Activated naive CD8-positive, alpha-beta T cell treated with anti-CD3 and anti-CD28 coated beads for 36 hours (primary cell): ENCODE measurements at regions not wholly inside any gene's neighbourhood (a gene's known extent, or its start where the extent isn't known, plus 50 kb on each side); places are given as distances from the start of the nearest gene placed in this dataset.

Experiments used
- DNase-seq: peaks from one replicate; pipeline ENCODE4 v3.0.0; 2021
- H3K27ac Mint-ChIP-seq: one replicate; pipeline ENCODE4 v1.8.0; 2022; ENCODE audit warnings: mild to moderate bottlenecking, moderate library complexity, mixed read lengths
- H3K27me3 Mint-ChIP-seq: one replicate; pipeline ENCODE4 v1.8.0; 2022; ENCODE audit warnings: mild to moderate bottlenecking, mixed read lengths
- H3K36me3 Mint-ChIP-seq: one replicate; pipeline ENCODE4 v1.8.0; 2021; ENCODE audit warnings: mild to moderate bottlenecking, mixed read lengths
- H3K4me1 Mint-ChIP-seq: one replicate; pipeline ENCODE4 v1.8.0; 2021; ENCODE audit warnings: mixed read lengths
- H3K4me3 Mint-ChIP-seq: one replicate; pipeline ENCODE4 v1.8.0; 2022; ENCODE audit warnings: mild to moderate bottlenecking, moderate library complexity, mixed read lengths
- H3K9me3 Mint-ChIP-seq: one replicate; pipeline ENCODE4 v1.8.0; 2022; ENCODE audit warnings: mixed read lengths

DNA sequence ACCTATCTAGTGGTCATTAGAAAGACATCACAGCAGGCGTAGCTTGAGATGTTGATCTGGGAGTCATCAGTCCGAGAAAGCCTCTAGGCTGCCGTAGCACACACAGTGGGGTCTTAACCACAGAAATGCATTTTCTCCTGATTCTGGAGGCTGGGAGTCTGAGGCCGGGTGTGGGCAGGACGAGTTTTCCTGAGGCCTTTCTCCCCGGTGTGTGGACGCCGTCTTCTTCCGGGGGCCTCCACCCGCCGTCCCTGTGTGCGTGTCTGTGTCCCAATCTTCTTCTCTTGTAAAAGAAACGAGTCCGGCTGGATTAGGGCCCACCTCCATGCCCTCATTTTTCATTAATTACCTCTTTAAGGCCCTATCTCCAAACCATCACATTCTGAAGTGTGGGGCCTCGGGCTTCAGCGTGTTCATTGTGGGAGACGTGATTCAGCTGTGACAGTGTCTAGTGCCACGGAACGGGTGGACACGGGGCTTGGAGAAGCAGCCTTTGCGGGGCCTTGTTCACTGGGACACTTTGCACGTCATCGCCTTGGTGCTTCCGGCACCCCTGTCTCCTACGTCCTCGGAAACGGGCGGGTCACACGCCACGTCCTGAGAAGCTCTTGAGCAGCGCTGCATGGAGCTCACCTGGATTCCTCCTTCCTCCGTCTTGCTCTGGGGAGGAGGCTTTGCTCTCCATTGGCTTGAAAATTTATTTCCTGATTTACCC, 208.9 kb upstream of the SOX1 start:
- H3K36me3 Mint-ChIP-seq, result no peaks in the 10 kb centered on the region
- no peak overlapping the region for H3K4me3 Mint-ChIP-seq
- no peak for DNase-seq
- H3K9me3 Mint-ChIP-seq, result no peaks in the 10 kb centered on the region
- no peak overlapping the region for H3K27ac Mint-ChIP-seq
- H3K4me1 Mint-ChIP-seq, result no peaks in the 10 kb centered on the region
- H3K27me3 Mint-ChIP-seq, result peaks cover 4% of the 10 kb centered on the region

DNA sequence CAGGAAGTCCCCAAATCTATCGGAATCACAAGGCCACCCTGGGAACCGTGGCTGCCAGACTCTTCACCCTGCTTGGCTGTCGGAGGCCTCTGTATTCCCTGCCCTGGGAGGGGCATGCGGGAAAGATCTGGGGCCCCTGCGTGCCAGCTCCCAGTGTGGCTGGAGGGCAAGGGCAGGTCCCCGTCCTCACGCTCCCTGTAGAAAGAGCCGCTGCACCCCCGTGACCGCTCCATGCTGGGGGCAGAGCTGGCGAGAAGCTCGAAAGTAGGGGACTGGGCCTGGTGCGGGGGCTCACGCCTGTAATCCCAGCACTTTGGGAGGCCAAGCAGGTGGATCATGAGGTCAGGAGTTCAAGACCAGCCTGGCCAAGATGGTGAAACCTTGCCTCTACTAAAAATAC, 208.4 kb upstream of the SOX1 start:
- no peak overlapping the region for H3K27ac Mint-ChIP-seq
- H3K4me3 Mint-ChIP-seq, result no peak overlapping the region
- no peaks in the 10 kb centered on the region for H3K36me3 Mint-ChIP-seq
- H3K4me1 Mint-ChIP-seq, result no peaks in the 10 kb centered on the region
- no peaks in the 10 kb centered on the region for H3K9me3 Mint-ChIP-seq
- peaks cover 4% of the 10 kb centered on the region for H3K27me3 Mint-ChIP-seq
- DNase-seq, result no peak

DNA sequence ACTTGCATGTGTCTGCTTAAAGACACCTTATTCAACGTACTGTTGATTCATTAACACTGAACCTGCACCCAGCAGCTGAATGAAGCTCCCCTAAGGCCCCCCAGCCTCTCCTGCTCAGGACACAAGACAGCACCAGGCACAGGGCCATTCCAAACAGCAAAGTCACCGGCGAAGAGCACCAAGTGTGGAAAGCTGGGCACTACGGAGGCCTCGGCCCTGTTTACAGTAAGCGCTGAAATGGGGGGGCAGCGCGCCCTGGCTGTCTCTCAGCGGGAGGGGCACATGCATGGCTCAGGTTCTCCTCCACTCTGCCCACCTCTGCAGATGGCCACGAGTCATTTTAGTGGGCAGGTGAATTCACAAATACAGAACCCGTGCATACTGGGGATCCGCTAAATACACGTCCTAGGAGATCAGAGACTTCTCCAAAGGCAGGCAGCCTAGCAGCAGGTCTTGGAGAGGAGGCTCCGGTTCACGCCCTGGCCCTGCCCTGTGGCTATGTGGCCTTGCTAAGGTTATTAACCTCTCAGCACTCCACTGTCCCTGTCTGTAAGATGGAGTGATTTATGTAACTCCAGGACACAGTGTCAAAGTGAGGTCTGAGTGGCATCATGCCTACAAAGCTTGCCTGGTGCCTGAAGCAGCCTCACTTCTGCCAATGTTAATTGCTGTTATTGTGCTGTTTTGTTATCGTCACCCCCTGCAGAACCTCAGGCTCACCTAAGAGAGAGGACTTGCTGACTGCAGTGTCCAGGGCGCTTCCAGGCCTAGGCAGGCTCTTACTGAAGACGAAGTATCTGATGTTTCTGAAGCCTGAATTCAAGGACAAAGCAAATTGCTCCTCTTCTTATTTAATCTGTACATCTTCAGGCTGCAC, 207.4 kb upstream of the SOX1 start:
- Mint-ChIP-seq H3K9me3 (no peaks in the 10 kb centered on the region), H3K27me3 (peaks cover 4% of the 10 kb centered on the region), H3K4me1 (no peaks in the 10 kb centered on the region), H3K4me3 (no peak overlapping the region), H3K27ac (no peak overlapping the region), H3K36me3 (no peaks in the 10 kb centered on the region)
- DNase-seq, result no peak

DNA sequence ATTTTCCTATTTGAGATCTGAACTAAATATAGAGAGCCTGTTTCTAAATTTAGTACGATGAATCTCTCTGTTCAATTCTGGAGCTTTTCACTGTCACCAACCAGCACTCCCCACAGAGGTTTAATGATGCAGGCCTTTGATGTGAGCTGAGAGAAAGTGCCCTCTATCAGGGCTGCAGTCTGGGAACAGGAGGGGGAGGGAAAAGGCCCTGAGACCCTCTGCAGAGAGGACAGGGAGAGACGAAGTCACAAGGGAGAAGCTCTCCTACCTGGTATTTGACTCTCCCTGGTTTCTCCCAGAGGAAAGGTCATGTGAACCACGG, 206.8 kb upstream of the SOX1 start:
- DNase-seq, result no peak
- Mint-ChIP-seq H3K36me3 (no peaks in the 10 kb centered on the region), H3K9me3 (no peaks in the 10 kb centered on the region)

DNA sequence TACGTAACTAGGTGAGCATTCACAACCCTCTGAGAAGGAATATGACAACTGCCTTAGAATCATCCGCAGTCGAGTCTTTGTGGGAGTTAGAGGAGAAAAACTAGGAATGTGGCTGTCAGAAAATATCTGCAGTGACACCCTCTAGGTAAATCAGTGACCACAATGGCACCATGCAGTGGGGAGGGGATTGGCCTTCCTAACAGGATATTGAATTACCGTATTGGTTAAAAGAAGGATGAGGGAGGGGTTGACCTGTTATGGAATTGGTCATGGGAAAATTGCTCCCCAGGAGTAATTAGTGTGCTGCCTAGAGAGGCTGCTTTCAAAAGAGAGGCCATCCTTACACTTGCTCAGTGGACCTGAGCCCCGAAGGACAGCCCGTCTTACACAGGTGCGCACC, 205.6 kb upstream of the SOX1 start:
- Mint-ChIP-seq H3K4me1 (no peaks in the 10 kb centered on the region), H3K4me3 (no peak overlapping the region), H3K27ac (no peak overlapping the region), H3K9me3 (no peaks in the 10 kb centered on the region), H3K27me3 (peaks cover 4% of the 10 kb centered on the region), H3K36me3 (no peaks in the 10 kb centered on the region)
- no peak for DNase-seq

More for the DNA sequence above, 206.8 kb upstream of the SOX1 start:
- Mint-ChIP-seq H3K4me1 (no peaks in the 10 kb centered on the region), H3K4me3 (no peak overlapping the region), H3K27me3 (peaks cover 4% of the 10 kb centered on the region), H3K27ac (no peak overlapping the region)

DNA sequence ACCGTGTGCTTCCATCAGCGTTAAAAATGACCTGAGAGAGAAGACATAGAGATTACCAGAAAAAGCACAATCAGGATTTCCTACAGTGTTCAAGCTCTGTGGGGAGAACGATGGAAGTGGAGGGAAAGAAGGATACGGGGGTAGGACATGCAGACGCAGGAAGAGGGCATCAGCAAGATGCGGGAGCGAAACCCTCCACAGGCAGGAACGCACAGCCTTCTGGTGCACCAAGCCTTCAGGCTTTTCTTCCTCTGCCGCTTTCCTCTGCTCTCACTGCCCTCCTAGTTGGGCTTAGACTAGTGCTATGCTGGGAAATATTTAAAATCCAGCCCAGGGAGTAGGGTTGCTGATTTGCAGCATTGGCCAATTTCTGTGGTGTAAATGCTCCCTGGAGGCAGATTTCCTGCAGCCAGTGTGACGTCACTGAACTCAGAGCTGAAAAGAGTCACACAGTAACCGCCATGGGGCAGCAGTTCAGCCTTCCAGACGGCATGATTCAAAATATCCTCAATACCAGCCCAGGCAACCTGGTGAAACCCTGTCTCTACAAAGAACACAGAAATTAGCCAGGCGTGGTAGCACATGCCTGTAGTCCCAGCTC, 205.1 kb upstream of the SOX1 start:
- no peaks in the 10 kb centered on the region for H3K36me3 Mint-ChIP-seq
- no peaks in the 10 kb centered on the region for H3K9me3 Mint-ChIP-seq
- H3K27ac Mint-ChIP-seq, result no peak overlapping the region
- H3K4me3 Mint-ChIP-seq, result no peak overlapping the region
- no peaks in the 10 kb centered on the region for H3K4me1 Mint-ChIP-seq
- H3K27me3 Mint-ChIP-seq, result peaks cover 3% of the 10 kb centered on the region
- DNase-seq, result no peak

DNA sequence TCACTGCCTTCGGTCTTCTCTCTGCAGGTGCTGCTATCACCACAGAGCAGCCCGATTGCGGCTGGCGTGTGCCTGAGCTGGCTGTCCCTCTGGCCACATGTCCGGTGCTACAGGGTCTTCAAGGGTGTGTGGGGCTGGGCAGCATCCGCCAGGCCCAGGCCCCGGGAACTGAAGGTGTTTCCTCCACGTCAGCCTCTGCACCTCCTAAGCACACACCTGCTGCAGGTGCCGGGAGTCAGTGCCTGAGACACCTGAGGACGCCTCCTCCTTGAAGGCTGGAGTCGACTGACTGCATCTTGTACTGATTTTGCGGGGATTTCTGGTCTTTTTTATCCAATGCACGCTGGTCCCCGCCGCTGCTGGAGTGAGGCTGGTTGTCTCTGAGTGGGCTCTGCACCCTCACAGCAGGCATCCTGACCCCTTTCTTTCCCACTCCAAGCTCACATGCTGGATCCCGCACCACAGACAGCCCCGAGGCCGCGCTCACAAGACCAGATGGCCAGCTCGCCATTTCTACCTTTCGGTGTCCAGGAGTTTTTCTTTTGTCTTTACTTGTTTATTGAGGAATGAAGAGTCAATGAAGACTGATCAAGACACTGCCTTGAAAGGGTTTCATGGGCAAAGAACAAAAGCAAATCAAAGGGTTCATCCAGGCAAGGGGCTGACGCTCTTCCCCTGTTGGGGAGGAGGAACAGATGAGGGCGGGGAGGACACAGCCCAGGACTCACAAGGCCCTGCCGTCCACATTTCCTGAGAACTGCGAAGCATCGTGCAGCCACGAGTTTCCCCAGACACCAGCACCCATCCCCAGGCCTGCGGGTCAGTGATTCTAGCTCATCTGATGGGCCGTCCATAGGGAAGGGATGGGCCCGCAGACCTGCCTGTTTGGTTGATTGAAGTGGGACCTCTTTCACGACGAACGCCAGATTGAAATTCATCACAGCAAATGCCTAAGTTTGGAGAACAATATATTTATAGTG, 203.8 kb upstream of the SOX1 start:
- Mint-ChIP-seq H3K9me3 (peaks cover 10% of the 10 kb centered on the region), H3K27ac (no peak overlapping the region), H3K36me3 (no peaks in the 10 kb centered on the region), H3K4me1 (no peaks in the 10 kb centered on the region), H3K27me3 (no peaks in the 10 kb centered on the region), H3K4me3 (no peak overlapping the region)
- DNase-seq, result no peak

DNA sequence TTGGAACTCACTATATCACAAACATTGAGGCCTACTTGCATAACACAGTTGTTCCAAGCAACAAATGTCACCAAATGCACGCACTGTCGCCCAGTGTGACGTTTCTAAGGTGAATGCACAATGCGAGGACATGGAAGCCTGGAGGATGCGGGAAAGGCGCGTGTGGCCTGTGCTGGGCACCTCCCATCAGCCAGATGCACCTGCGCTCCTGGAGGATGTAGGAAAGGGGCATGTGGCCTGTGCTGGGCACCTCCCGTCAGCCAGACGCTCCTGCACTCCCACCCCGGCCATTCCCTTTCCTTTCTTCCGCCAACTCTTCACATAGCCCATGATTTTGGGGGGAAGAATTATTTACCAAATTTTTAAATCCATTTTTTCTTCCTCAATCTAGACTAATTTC, 202.4 kb upstream of the SOX1 start:
- Mint-ChIP-seq H3K27ac (no peak overlapping the region), H3K4me3 (no peak overlapping the region), H3K27me3 (no peaks in the 10 kb centered on the region), H3K4me1 (no peaks in the 10 kb centered on the region), H3K9me3 (peaks cover 15% of the 10 kb centered on the region), H3K36me3 (no peaks in the 10 kb centered on the region)
- no peak for DNase-seq

DNA sequence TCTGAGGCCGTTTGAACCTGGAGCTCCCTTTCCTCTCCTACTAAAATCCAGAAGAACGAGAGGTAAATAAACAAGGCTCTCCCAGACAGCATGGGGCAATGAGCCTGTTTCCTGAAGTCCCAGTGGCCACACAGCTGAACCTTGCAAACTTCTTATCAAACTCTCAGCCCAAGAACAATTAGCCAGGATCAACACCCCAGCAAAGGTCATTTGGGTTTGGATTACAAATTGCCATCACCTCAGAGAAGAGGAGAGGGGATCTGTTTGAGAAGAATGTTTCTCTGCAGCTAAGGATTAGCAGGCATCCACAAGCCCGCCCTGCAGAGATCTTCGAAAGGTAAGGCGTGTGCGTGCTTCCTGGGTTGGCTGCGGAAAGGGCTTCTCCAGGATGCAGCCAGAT, 201.9 kb upstream of the SOX1 start:
- Mint-ChIP-seq H3K27ac (no peak overlapping the region), H3K36me3 (no peaks in the 10 kb centered on the region), H3K27me3 (no peaks in the 10 kb centered on the region), H3K4me3 (no peak overlapping the region), H3K9me3 (peaks cover 15% of the 10 kb centered on the region), H3K4me1 (no peaks in the 10 kb centered on the region)
- no peak for DNase-seq

DNA sequence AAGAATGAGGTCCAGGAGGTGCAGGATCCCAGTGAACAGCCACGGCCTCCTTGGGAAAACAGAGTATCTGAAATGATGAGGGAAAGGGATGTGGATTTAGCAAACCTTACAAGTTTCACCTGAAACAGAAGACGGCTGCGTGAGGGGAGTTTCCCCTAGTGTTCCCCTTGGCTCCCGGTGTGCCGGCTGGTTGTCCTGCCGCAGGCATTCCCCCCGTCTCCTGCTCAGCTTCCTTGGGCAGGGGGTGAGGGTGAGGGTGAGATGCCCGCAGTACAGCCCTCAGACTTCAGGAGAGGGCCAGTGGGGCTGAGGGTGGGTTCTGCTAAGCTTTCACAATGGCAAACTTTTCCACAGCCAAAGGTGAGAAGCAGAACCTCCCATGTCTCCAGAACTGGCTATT, 201.1 kb upstream of the SOX1 start:
- DNase-seq, result no peak
- H3K27me3 Mint-ChIP-seq, result peaks cover 1% of the 10 kb centered on the region
- no peaks in the 10 kb centered on the region for H3K4me1 Mint-ChIP-seq
- H3K9me3 Mint-ChIP-seq, result peaks cover 15% of the 10 kb centered on the region
- H3K4me3 Mint-ChIP-seq, result no peak overlapping the region
- H3K27ac Mint-ChIP-seq, result no peak overlapping the region
- no peaks in the 10 kb centered on the region for H3K36me3 Mint-ChIP-seq

DNA sequence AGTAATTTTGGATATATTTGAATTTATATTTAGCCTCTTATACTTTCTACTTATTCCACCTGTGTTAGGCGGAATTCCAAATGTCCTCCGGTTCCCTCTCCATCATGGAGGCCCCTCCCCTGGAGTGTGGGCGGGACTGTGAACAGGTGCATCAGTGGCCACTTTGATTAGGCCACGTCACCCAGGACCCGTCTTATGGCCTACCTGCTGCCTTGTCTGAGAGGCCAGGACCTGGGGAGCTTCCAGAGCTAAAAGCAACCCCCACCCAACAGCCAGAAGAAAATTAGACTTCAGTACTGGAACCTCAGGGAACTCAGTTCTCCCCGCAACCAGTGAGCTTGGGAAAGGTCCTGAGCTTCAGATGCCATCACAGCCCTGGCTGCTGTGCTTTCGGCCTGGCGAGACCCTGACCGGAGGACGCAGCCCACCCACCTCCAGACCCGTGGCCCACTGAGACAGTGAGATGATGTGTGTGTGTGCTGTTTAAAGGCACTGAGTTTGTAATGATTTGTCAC, 200.2 kb upstream of the SOX1 start:
- H3K4me3 Mint-ChIP-seq, result no peak overlapping the region
- peaks cover 7% of the 10 kb centered on the region for H3K27me3 Mint-ChIP-seq
- DNase-seq, result no peak
- H3K36me3 Mint-ChIP-seq, result no peaks in the 10 kb centered on the region
- H3K27ac Mint-ChIP-seq, result no peak overlapping the region
- H3K4me1 Mint-ChIP-seq, result no peaks in the 10 kb centered on the region
- H3K9me3 Mint-ChIP-seq, result peaks cover 15% of the 10 kb centered on the region

DNA sequence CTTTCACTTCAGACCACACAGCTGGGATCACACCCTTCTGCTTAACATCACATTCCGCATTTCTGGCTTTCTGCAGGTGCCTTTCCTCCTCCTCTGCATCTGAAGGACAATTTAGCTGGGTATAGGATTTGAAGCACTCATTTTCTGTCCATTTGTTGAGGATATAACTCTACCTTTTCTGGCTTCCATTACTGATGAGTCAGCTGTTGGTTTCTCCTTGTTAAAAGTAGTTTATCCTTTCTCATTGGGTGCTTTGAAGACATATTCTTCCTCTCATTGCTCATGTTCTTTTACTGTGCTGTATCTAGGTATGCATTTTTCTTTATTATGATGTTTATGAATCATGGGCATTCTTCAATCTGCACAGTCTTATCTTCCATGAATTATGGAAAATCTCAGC, 199.3 kb upstream of the SOX1 start:
- no peak overlapping the region for H3K4me3 Mint-ChIP-seq
- H3K36me3 Mint-ChIP-seq, result no peaks in the 10 kb centered on the region

DNA sequence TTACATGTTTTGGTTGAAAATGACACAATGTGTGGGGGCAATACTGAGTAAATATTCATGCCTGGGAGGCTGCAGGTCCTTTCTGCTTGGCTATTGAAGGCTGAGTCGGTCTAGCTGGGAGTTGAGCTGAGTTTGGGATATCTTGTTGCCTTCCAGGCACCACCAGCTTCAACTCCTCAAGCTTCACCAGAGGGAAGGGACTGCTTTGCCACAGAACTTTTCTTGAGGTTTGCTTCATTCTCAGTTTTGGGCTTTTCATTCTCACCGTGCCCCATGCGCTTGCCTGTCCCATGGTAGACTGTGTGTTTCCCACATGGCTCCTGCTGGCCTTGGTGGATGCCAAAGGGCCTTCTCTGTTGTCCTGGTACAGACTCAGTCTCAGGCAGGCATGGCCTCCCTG, 198.2 kb upstream of the SOX1 start:
- no peak for DNase-seq

More for the DNA sequence above, 199.3 kb upstream of the SOX1 start:
- H3K27me3 Mint-ChIP-seq, result peaks cover 7% of the 10 kb centered on the region
- H3K27ac Mint-ChIP-seq, result no peak overlapping the region
- peaks cover 15% of the 10 kb centered on the region for H3K9me3 Mint-ChIP-seq
- H3K4me1 Mint-ChIP-seq, result no peaks in the 10 kb centered on the region
- DNase-seq, result no peak

DNA sequence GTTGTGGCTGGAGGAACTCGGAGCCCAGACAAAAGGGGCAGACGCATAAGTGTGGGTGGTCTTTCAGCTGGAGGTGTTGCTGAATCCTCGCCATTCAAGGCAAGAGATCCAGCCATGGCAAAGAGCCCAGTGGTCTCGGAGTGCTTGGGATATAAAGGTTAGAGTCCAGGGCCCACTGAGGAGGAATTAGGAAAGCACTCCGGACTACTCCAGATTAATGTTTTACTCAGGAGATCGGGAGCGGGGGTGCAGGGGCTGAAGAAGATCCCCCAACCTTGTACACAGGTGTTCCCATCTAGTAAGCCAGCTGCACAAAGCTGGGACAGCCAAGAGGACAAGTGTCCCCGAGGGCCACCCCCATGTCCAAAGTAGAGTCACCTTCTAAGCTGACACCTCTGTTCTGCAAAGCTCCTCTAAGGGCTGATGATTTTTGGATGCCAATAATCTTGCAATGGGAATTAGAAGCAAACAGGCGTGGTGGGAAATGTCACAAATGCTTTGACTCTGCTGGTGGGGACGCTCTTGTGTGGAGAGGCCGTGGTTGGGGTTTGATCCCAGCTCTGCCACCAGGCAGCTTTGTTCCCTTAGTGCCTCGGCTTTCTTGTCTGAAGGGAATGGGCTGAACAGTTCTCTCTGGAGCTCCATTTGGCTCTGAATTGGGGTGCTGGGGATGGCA, 194.3 kb upstream of the SOX1 start:
- H3K4me3 Mint-ChIP-seq, result no peak overlapping the region
- peaks cover 7% of the 10 kb centered on the region for H3K27me3 Mint-ChIP-seq
- H3K27ac Mint-ChIP-seq, result no peak overlapping the region
- H3K9me3 Mint-ChIP-seq, result peaks cover 10% of the 10 kb centered on the region
- no peaks in the 10 kb centered on the region for H3K36me3 Mint-ChIP-seq
- DNase-seq, result no peak
- no peaks in the 10 kb centered on the region for H3K4me1 Mint-ChIP-seq

More for the DNA sequence above, 198.2 kb upstream of the SOX1 start:
- Mint-ChIP-seq H3K27me3 (peaks cover 7% of the 10 kb centered on the region), H3K36me3 (no peaks in the 10 kb centered on the region), H3K9me3 (peaks cover 15% of the 10 kb centered on the region), H3K4me3 (no peak overlapping the region), H3K4me1 (no peaks in the 10 kb centered on the region), H3K27ac (no peak overlapping the region)
